ENCODE measurements at regions not wholly inside any gene's neighbourhood (a gene's known extent, or its start where the extent isn't known, plus 50 kb on each side); places are given as distances from the start of the nearest gene placed in this dataset.

- H3K36me3 ChIP-seq (ENCODE audit: insufficient read depth, low read length) = no peaks in the 10 kb centered on the region
- H2AFZ ChIP-seq (ENCODE audit: low read length) = no peak overlapping the region
- no peaks in the 10 kb centered on the region for H4K20me1 ChIP-seq (ENCODE audit: insufficient read depth, low read depth, low read length)
- no peaks in the 10 kb centered on the region for H3K9me2 ChIP-seq (replicated peaks; ENCODE audit: insufficient read depth, low read length)
- no peaks in the 10 kb centered on the region for H3K9me3 ChIP-seq (ENCODE audit: low read length)
- peaks cover 24% of the 10 kb centered on the region for H3K4me1 ChIP-seq (ENCODE audit: low read length)
- no peak overlapping the region for H3K27ac ChIP-seq (ENCODE audit: low read length)
- no peaks in the 10 kb centered on the region for H3K79me2 ChIP-seq (ENCODE audit: low read length)
- H3K9ac ChIP-seq (ENCODE audit: low read length) = no peak overlapping the region
- no peak for DNase-seq
- H3K4me3 ChIP-seq (ENCODE audit: low read length) = no peak overlapping the region
- H3K4me2 ChIP-seq (ENCODE audit: low read depth, low read length, poor library complexity, severe bottlenecking) = no peak overlapping the region
- no peaks in the 10 kb centered on the region for H3K27me3 ChIP-seq (ENCODE audit: low read length)
Measured at GRCh38 chr16:85981826-85982562, 83.0 kb downstream of the IRF8 start.

GRCh38 chr16:85982563-85982939 is 83.6 kb downstream of the IRF8 start:
- Histone ChIP-seq H3K4me2 (ENCODE audit: low read depth, low read length, poor library complexity, severe bottlenecking) (no peak overlapping the region), H3K4me3 (ENCODE audit: low read length) (no peak overlapping the region), H3K9ac (ENCODE audit: low read length) (no peak overlapping the region), H3K9me2 (replicated peaks; ENCODE audit: insufficient read depth, low read length) (no peaks in the 10 kb centered on the region), H3K9me3 (ENCODE audit: low read length) (no peaks in the 10 kb centered on the region), H3K36me3 (ENCODE audit: insufficient read depth, low read length) (no peaks in the 10 kb centered on the region), H3K79me2 (ENCODE audit: low read length) (no peaks in the 10 kb centered on the region), H2AFZ (ENCODE audit: low read length) (no peak overlapping the region), H3K27ac (ENCODE audit: low read length) (no peak overlapping the region), H3K4me1 (ENCODE audit: low read length) (peaks cover 29% of the 10 kb centered on the region), H4K20me1 (ENCODE audit: insufficient read depth, low read depth, low read length) (no peaks in the 10 kb centered on the region), H3K27me3 (ENCODE audit: low read length) (no peaks in the 10 kb centered on the region)
- DNase-seq = no peak

GRCh38 chr16:85983064-85983463 is 84.1 kb downstream of the IRF8 start:
- H3K4me3 ChIP-seq (ENCODE audit: low read length) = no peak overlapping the region
- H3K9ac ChIP-seq (ENCODE audit: low read length) = no peak overlapping the region
- DNase-seq = no peak
- no peak overlapping the region for H3K27ac ChIP-seq (ENCODE audit: low read length)
- peaks cover 33% of the 10 kb centered on the region for H3K4me1 ChIP-seq (ENCODE audit: low read length)
- H3K36me3 ChIP-seq (ENCODE audit: insufficient read depth, low read length) = no peaks in the 10 kb centered on the region
- H2AFZ ChIP-seq (ENCODE audit: low read length) = no peak overlapping the region
- H3K79me2 ChIP-seq (ENCODE audit: low read length) = no peaks in the 10 kb centered on the region
- H4K20me1 ChIP-seq (ENCODE audit: insufficient read depth, low read depth, low read length) = no peaks in the 10 kb centered on the region
- H3K4me2 ChIP-seq (ENCODE audit: low read depth, low read length, poor library complexity, severe bottlenecking) = no peak overlapping the region
- H3K27me3 ChIP-seq (ENCODE audit: low read length) = no peaks in the 10 kb centered on the region
- no peaks in the 10 kb centered on the region for H3K9me3 ChIP-seq (ENCODE audit: low read length)
- no peaks in the 10 kb centered on the region for H3K9me2 ChIP-seq (replicated peaks; ENCODE audit: insufficient read depth, low read length)

GRCh38 chr16:85983606-85984230 is 84.8 kb downstream of the IRF8 start:
- H3K4me1 ChIP-seq (ENCODE audit: low read length) = peaks cover 40% of the 10 kb centered on the region
- no peak for DNase-seq
- H3K4me3 ChIP-seq (ENCODE audit: low read length) = no peak overlapping the region
- no peak overlapping the region for H3K27ac ChIP-seq (ENCODE audit: low read length)
- no peak overlapping the region for H3K4me2 ChIP-seq (ENCODE audit: low read depth, low read length, poor library complexity, severe bottlenecking)
- no peaks in the 10 kb centered on the region for H3K9me2 ChIP-seq (replicated peaks; ENCODE audit: insufficient read depth, low read length)
- no peak overlapping the region for H3K9ac ChIP-seq (ENCODE audit: low read length)
- no peak overlapping the region for H2AFZ ChIP-seq (ENCODE audit: low read length)
- H3K36me3 ChIP-seq (ENCODE audit: insufficient read depth, low read length) = no peaks in the 10 kb centered on the region
- no peaks in the 10 kb centered on the region for H3K27me3 ChIP-seq (ENCODE audit: low read length)
- no peaks in the 10 kb centered on the region for H3K79me2 ChIP-seq (ENCODE audit: low read length)
- no peaks in the 10 kb centered on the region for H4K20me1 ChIP-seq (ENCODE audit: insufficient read depth, low read depth, low read length)
- no peaks in the 10 kb centered on the region for H3K9me3 ChIP-seq (ENCODE audit: low read length)

GRCh38 chr16:85984231-85984880 is 85.4 kb downstream of the IRF8 start:
- Histone ChIP-seq H3K4me2 (ENCODE audit: low read depth, low read length, poor library complexity, severe bottlenecking) (no peak overlapping the region), H3K4me1 (ENCODE audit: low read length) (peaks cover 43% of the 10 kb centered on the region), H4K20me1 (ENCODE audit: insufficient read depth, low read depth, low read length) (no peaks in the 10 kb centered on the region), H3K27me3 (ENCODE audit: low read length) (no peaks in the 10 kb centered on the region), H3K9ac (ENCODE audit: low read length) (no peak overlapping the region), H3K27ac (ENCODE audit: low read length) (no peak overlapping the region), H3K4me3 (ENCODE audit: low read length) (no peak overlapping the region), H3K79me2 (ENCODE audit: low read length) (no peaks in the 10 kb centered on the region), H3K9me2 (replicated peaks; ENCODE audit: insufficient read depth, low read length) (no peaks in the 10 kb centered on the region), H3K36me3 (ENCODE audit: insufficient read depth, low read length) (no peaks in the 10 kb centered on the region), H3K9me3 (ENCODE audit: low read length) (no peaks in the 10 kb centered on the region), H2AFZ (ENCODE audit: low read length) (no peak overlapping the region)
- DNase-seq = no peak

- H3K9ac ChIP-seq (ENCODE audit: low read length) = no peak overlapping the region
- no peak overlapping the region for H3K4me3 ChIP-seq (ENCODE audit: low read length)
- no peaks in the 10 kb centered on the region for H3K9me3 ChIP-seq (ENCODE audit: low read length)
- no peak for DNase-seq
- H3K27me3 ChIP-seq (ENCODE audit: low read length) = no peaks in the 10 kb centered on the region
- no peak overlapping the region for H3K27ac ChIP-seq (ENCODE audit: low read length)
- no peaks in the 10 kb centered on the region for H4K20me1 ChIP-seq (ENCODE audit: insufficient read depth, low read depth, low read length)
- no peaks in the 10 kb centered on the region for H3K9me2 ChIP-seq (replicated peaks; ENCODE audit: insufficient read depth, low read length)
- H2AFZ ChIP-seq (ENCODE audit: low read length) = no peak overlapping the region
- no peaks in the 10 kb centered on the region for H3K79me2 ChIP-seq (ENCODE audit: low read length)
- H3K4me1 ChIP-seq (ENCODE audit: low read length) = peaks cover 36% of the 10 kb centered on the region
- H3K36me3 ChIP-seq (ENCODE audit: insufficient read depth, low read length) = no peaks in the 10 kb centered on the region
- no peak overlapping the region for H3K4me2 ChIP-seq (ENCODE audit: low read depth, low read length, poor library complexity, severe bottlenecking)
Measured at GRCh38 chr16:85984947-85985451, 86.0 kb downstream of the IRF8 start.

GRCh38 chr16:85986931-85987749 is 88.2 kb downstream of the IRF8 start:
- peak overlapping the region; percentile 42 for H3K9ac ChIP-seq (ENCODE audit: low read length)
- peak; percentile 83 for DNase-seq
- H4K20me1 ChIP-seq (ENCODE audit: insufficient read depth, low read depth, low read length) = no peaks in the 10 kb centered on the region
- H2AFZ ChIP-seq (ENCODE audit: low read length) = peak overlapping the region; percentile 34; the same call in 1 of the 2 replicates
- peaks cover 35% of the 10 kb centered on the region for H3K4me1 ChIP-seq (ENCODE audit: low read length)
- peak overlapping the region; percentile 34 for H3K4me2 ChIP-seq (ENCODE audit: low read depth, low read length, poor library complexity, severe bottlenecking)
- H3K36me3 ChIP-seq (ENCODE audit: insufficient read depth, low read length) = no peaks in the 10 kb centered on the region
- H3K4me3 ChIP-seq (ENCODE audit: low read length) = no peak overlapping the region; the same call in none of the 2 replicates
- H3K9me2 ChIP-seq (replicated peaks; ENCODE audit: insufficient read depth, low read length) = no peaks in the 10 kb centered on the region
- no peak overlapping the region for H3K27ac ChIP-seq (ENCODE audit: low read length)
- no peaks in the 10 kb centered on the region for H3K9me3 ChIP-seq (ENCODE audit: low read length)
- no peaks in the 10 kb centered on the region for H3K79me2 ChIP-seq (ENCODE audit: low read length)
- H3K27me3 ChIP-seq (ENCODE audit: low read length) = no peaks in the 10 kb centered on the region

GRCh38 chr16:85987750-85988078 is 88.8 kb downstream of the IRF8 start:
- Histone ChIP-seq H3K4me3 (ENCODE audit: low read length) (no peak overlapping the region), H3K27me3 (ENCODE audit: low read length) (no peaks in the 10 kb centered on the region), H4K20me1 (ENCODE audit: insufficient read depth, low read depth, low read length) (no peaks in the 10 kb centered on the region), H3K9me3 (ENCODE audit: low read length) (no peaks in the 10 kb centered on the region), H3K4me2 (ENCODE audit: low read depth, low read length, poor library complexity, severe bottlenecking) (no peak overlapping the region), H3K9me2 (replicated peaks; ENCODE audit: insufficient read depth, low read length) (no peaks in the 10 kb centered on the region), H3K36me3 (ENCODE audit: insufficient read depth, low read length) (no peaks in the 10 kb centered on the region), H2AFZ (ENCODE audit: low read length) (no peak overlapping the region), H3K27ac (ENCODE audit: low read length) (no peak overlapping the region), H3K9ac (ENCODE audit: low read length) (no peak overlapping the region), H3K4me1 (ENCODE audit: low read length) (peaks cover 29% of the 10 kb centered on the region), H3K79me2 (ENCODE audit: low read length) (no peaks in the 10 kb centered on the region)
- no peak for DNase-seq
